ENCODE measurements at regions not wholly inside any gene's neighbourhood (a gene's known extent, or its start where the extent isn't known, plus 50 kb on each side); places are given as distances from the start of the nearest gene placed in this dataset.
"Not testable (repeated sequence)": the region's sequence is repeated elsewhere in the genome, so short reads cannot be mapped to it uniquely, and the experiment has no call there.

- DNase-seq; H3K9me3 ChIP-seq; H3K27ac ChIP-seq; H3K36me3 ChIP-seq; H3K4me1 ChIP-seq; H3K27me3 ChIP-seq; H3K4me3 ChIP-seq; intact Hi-C loops (cut with DNase I): not testable (repeated sequence)
- WGBS, 2 donors, result 76 to 84% methylated on average over 4 of the region's 5 CpGs
Measured at GRCh38 chr9:62526306-62526705, 1336.5 kb downstream of the SPATA31A7 start.

GRCh38 chr9:62532162-62532776, 1342.4 kb downstream of the SPATA31A7 start:
- H3K9me3 ChIP-seq; H3K4me1 ChIP-seq; intact Hi-C loops (cut with DNase I); H3K4me3 ChIP-seq; H3K27ac ChIP-seq; H3K27me3 ChIP-seq; DNase-seq; H3K36me3 ChIP-seq: not testable (repeated sequence)
- WGBS, 2 donors, result 1 to 2% methylated on average over 10 to 14 of the region's 34 CpGs

- intact Hi-C loops (cut with DNase I); H3K27me3 ChIP-seq; H3K27ac ChIP-seq; H3K4me1 ChIP-seq; H3K36me3 ChIP-seq; H3K4me3 ChIP-seq; H3K9me3 ChIP-seq: not testable (repeated sequence)
- peak; percentile 73 for DNase-seq
- TF ChIP-seq POLR2AphosphoS5 (IDR thresholded peaks at IDR 0.05), result peak in 1 of 4 donors; percentile 22
- 4 to 5% methylated on average over 8 of the region's 16 CpGs for WGBS, 2 donors
Measured at GRCh38 chr9:62532777-62533173, 1342.9 kb downstream of the SPATA31A7 start.

GRCh38 chr9:62550539-62550938, 1360.7 kb downstream of the SPATA31A7 start:
- DNase-seq; H3K4me3 ChIP-seq; H3K36me3 ChIP-seq; intact Hi-C loops (cut with DNase I); H3K27ac ChIP-seq; H3K4me1 ChIP-seq; H3K27me3 ChIP-seq; H3K9me3 ChIP-seq: not testable (repeated sequence)
- 6 to 13% methylated on average over 16 of the region's 26 CpGs for WGBS, 2 donors

- not testable (repeated sequence) for DNase-seq
Measured at GRCh38 chr9:62560603-62561002, 1370.8 kb downstream of the SPATA31A7 start.

GRCh38 chr9:62565132-62565531, 1375.3 kb downstream of the SPATA31A7 start:
- H3K4me3 ChIP-seq; H3K9me3 ChIP-seq; H3K4me1 ChIP-seq; intact Hi-C loops (cut with DNase I); H3K27me3 ChIP-seq; H3K36me3 ChIP-seq; DNase-seq; H3K27ac ChIP-seq: not testable (repeated sequence)
- 10 to 60% methylated on average over 1 to 2 of the region's 3 CpGs for WGBS, 2 donors

More at GRCh38 chr9:62560603-62561002, 1370.8 kb downstream of the SPATA31A7 start:
- intact Hi-C loops (cut with DNase I); H3K4me3 ChIP-seq; H3K27ac ChIP-seq; H3K36me3 ChIP-seq; H3K4me1 ChIP-seq; H3K27me3 ChIP-seq; H3K9me3 ChIP-seq: not testable (repeated sequence)
- WGBS, 2 donors, result 70 to 85% methylated on average over 3 of the region's 8 CpGs

GRCh38 chr9:62566430-62566829, 1376.6 kb downstream of the SPATA31A7 start:
- DNase-seq; H3K27me3 ChIP-seq; H3K9me3 ChIP-seq; H3K36me3 ChIP-seq; H3K4me1 ChIP-seq; intact Hi-C loops (cut with DNase I); H3K4me3 ChIP-seq; H3K27ac ChIP-seq: not testable (repeated sequence)
- WGBS, 2 donors, result no CpG with 5 or more reads among the region's 4 CpGs

- intact Hi-C loops (cut with DNase I); H3K27ac ChIP-seq; H3K4me1 ChIP-seq; H3K4me3 ChIP-seq; H3K36me3 ChIP-seq; H3K27me3 ChIP-seq; H3K9me3 ChIP-seq; DNase-seq: not testable (repeated sequence)
- 35 to 40% methylated on average over 3 to 6 of the region's 16 CpGs for WGBS, 2 donors
Measured at GRCh38 chr9:62597128-62597527, 1407.3 kb downstream of the SPATA31A7 start.

All from sigmoid colon (tissue), 6 donors.